ENCODE measurements at regions not wholly inside any gene's neighbourhood (a gene's known extent, or its start where the extent isn't known, plus 50 kb on each side); places are given as distances from the start of the nearest gene placed in this dataset.

DNA sequence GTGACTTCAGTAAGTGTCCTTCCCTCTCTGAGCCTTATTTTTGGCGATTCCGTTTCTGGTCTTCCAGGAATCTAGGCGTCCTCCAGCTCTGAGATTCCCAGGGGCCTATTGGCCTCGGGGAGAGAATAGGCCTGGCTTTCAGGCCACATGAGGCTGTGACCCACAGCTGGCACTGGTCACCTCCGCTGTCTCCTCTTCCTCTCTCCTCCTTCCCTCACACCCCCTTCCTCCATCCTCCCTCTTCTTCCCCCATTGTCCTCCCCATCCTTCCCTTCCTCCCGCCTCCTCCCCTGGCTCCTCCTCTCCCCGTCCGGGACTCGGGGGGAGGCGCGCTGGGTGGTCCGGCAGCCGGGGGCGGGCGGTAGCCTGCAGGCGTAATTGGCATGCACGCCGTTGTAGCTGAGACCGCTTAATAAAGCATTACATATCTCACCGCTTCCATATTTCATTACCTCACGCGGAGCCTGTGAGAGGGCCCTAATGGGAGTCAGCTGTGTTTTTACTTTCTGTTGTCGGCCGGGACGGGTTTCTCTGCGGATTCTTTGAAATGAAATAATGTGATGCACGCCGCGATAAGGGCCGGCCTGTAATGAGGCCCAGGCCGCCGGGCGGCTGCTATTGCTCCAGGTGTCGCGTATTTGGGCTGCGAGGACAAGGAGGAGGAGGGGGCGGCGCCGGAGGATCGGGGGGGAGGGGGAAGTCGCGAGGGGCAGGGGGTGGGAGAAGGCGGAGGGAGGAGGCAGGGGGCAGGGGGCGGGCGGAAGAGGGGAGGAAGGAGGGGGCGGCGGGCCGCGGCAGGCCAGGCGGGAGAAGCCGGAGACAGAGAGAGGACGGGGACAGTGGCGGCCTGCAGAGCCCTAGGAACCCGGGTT, 95.3 kb downstream of the FOXD2 start:
- TF ChIP-seq, protein P1, sequence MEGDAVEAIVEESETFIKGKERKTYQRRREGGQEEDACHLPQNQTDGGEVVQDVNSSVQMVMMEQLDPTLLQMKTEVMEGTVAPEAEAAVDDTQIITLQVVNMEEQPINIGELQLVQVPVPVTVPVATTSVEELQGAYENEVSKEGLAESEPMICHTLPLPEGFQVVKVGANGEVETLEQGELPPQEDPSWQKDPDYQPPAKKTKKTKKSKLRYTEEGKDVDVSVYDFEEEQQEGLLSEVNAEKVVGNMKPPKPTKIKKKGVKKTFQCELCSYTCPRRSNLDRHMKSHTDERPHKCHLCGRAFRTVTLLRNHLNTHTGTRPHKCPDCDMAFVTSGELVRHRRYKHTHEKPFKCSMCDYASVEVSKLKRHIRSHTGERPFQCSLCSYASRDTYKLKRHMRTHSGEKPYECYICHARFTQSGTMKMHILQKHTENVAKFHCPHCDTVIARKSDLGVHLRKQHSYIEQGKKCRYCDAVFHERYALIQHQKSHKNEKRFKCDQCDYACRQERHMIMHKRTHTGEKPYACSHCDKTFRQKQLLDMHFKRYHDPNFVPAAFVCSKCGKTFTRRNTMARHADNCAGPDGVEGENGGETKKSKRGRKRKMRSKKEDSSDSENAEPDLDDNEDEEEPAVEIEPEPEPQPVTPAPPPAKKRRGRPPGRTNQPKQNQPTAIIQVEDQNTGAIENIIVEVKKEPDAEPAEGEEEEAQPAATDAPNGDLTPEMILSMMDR (conservative IDR thresholded peaks at IDR 0.05; ENCODE audit: low read depth, low read length), result no peak
- TF ChIP-seq EZH2 (IDR thresholded peaks at IDR 0.05; ENCODE audit: low read length, unreplicated experiment), result no peak
